IPS-20b (cell line): ENCODE measurements at regions not wholly inside any gene's neighbourhood (a gene's known extent, or its start where the extent isn't known, plus 50 kb on each side); places are given as distances from the start of the nearest gene placed in this dataset.
A peak's percentile ranks its signal among the peaks of the same experiment; 100 is the strongest.

Source experiments
- H3K27ac ChIP-seq: one replicate; pipeline ENCODE4 v1.5.1; 2013; ENCODE audit warnings: low read length
- H3K27me3 ChIP-seq: 2 replicates; pipeline ENCODE4 v1.6.1; 2013; ENCODE audit warnings: mild to moderate bottlenecking, low read length, inconsistent platforms; ENCODE audit not compliant: insufficient read depth
- H3K36me3 ChIP-seq: 2 replicates; pipeline ENCODE4 v1.6.1; 2013; ENCODE audit warnings: low read depth, mild to moderate bottlenecking, inconsistent platforms, low read length, moderate library complexity; ENCODE audit not compliant: insufficient read depth
- H3K4me1 ChIP-seq: 2 replicates; pipeline ENCODE4 v1.6.1; 2013; ENCODE audit warnings: mild to moderate bottlenecking, control low read depth, inconsistent platforms, low read length, moderate library complexity; ENCODE audit not compliant: insufficient read depth
- H3K4me3 ChIP-seq: 2 replicates; pipeline ENCODE4 v1.5.1; 2013; ENCODE audit warnings: mild to moderate bottlenecking, low read length, inconsistent platforms
- H3K9ac ChIP-seq: 2 replicates; pipeline ENCODE4 v1.6.1; 2013; ENCODE audit warnings: low read depth, mild to moderate bottlenecking, inconsistent platforms, low read length, moderate library complexity
- H3K9me3 ChIP-seq: 2 replicates; pipeline ENCODE4 v1.6.1; 2013; ENCODE audit warnings: mild to moderate bottlenecking, low read depth, low read length, inconsistent platforms; ENCODE audit not compliant: insufficient read depth

GRCh38 chr9:95755421-95755730 lies 120.1 kb upstream of the ERCC6L2 start:
- no peaks in the 10 kb centered on the region for H3K9me3 ChIP-seq
- no peak overlapping the region for H3K27ac ChIP-seq
- no peaks in the 10 kb centered on the region for H3K36me3 ChIP-seq
- H3K4me3 ChIP-seq, result peak overlapping the region; percentile 50; the same call in 1 of the 2 replicates
- peaks cover 39% of the 10 kb centered on the region for H3K4me1 ChIP-seq
- peaks cover 46% of the 10 kb centered on the region for H3K27me3 ChIP-seq
- no peak overlapping the region for H3K9ac ChIP-seq

- no peak overlapping the region for H3K27ac ChIP-seq
- H3K27me3 ChIP-seq, result peaks cover 46% of the 10 kb centered on the region
- H3K9me3 ChIP-seq, result no peaks in the 10 kb centered on the region
- peak overlapping the region; percentile 50; the same call in 1 of the 2 replicates for H3K4me3 ChIP-seq
- no peaks in the 10 kb centered on the region for H3K36me3 ChIP-seq
- peak overlapping the region; percentile 41; the same call in 1 of the 2 replicates for H3K9ac ChIP-seq
- peaks cover 39% of the 10 kb centered on the region for H3K4me1 ChIP-seq
These were observed 120.7 kb upstream of the ERCC6L2 start for GRCh38 chr9:95754533-95755420.

- H3K9ac ChIP-seq, result no peak overlapping the region
- peaks cover 46% of the 10 kb centered on the region for H3K27me3 ChIP-seq
- no peak overlapping the region for H3K27ac ChIP-seq
- no peaks in the 10 kb centered on the region for H3K9me3 ChIP-seq
- H3K4me3 ChIP-seq, result peak overlapping the region; percentile 18; the same call in 1 of the 2 replicates
- H3K36me3 ChIP-seq, result no peaks in the 10 kb centered on the region
- peaks cover 39% of the 10 kb centered on the region for H3K4me1 ChIP-seq
These were observed 121.6 kb upstream of the ERCC6L2 start for GRCh38 chr9:95753762-95754465.

GRCh38 chr9:95752129-95752731 lies 123.3 kb upstream of the ERCC6L2 start:
- no peaks in the 10 kb centered on the region for H3K9me3 ChIP-seq
- H3K4me1 ChIP-seq, result peaks cover 36% of the 10 kb centered on the region
- H3K27me3 ChIP-seq, result peaks cover 46% of the 10 kb centered on the region
- peak overlapping the region; percentile 62 for H3K4me3 ChIP-seq
- H3K36me3 ChIP-seq, result no peaks in the 10 kb centered on the region
- peak overlapping the region; percentile 31; the same call in 1 of the 2 replicates for H3K9ac ChIP-seq
- H3K27ac ChIP-seq, result no peak overlapping the region

- no peak overlapping the region for H3K27ac ChIP-seq
- H3K4me1 ChIP-seq, result peaks cover 28% of the 10 kb centered on the region
- H3K9ac ChIP-seq, result no peak overlapping the region
- H3K36me3 ChIP-seq, result no peaks in the 10 kb centered on the region
- H3K4me3 ChIP-seq, result no peak overlapping the region
- peaks cover 46% of the 10 kb centered on the region for H3K27me3 ChIP-seq
- H3K9me3 ChIP-seq, result no peaks in the 10 kb centered on the region
These were observed 124.0 kb upstream of the ERCC6L2 start for GRCh38 chr9:95751520-95751790.

- Histone ChIP-seq H3K9me3 (no peaks in the 10 kb centered on the region), H3K4me1 (peaks cover 26% of the 10 kb centered on the region), H3K9ac (no peak overlapping the region), H3K27me3 (peaks cover 44% of the 10 kb centered on the region), H3K27ac (no peak overlapping the region), H3K4me3 (no peak overlapping the region), H3K36me3 (no peaks in the 10 kb centered on the region)
These were observed 124.6 kb upstream of the ERCC6L2 start for GRCh38 chr9:95750725-95751519.

- no peak overlapping the region for H3K27ac ChIP-seq
- H3K9me3 ChIP-seq, result no peaks in the 10 kb centered on the region
- H3K36me3 ChIP-seq, result no peaks in the 10 kb centered on the region
- no peak overlapping the region for H3K9ac ChIP-seq
- H3K4me3 ChIP-seq, result no peak overlapping the region
- H3K4me1 ChIP-seq, result peaks cover 16% of the 10 kb centered on the region
- H3K27me3 ChIP-seq, result peaks cover 33% of the 10 kb centered on the region
These were observed 126.0 kb upstream of the ERCC6L2 start for GRCh38 chr9:95749493-95749892.

GRCh38 chr9:95746408-95747180 lies 128.9 kb upstream of the ERCC6L2 start:
- Histone ChIP-seq H3K36me3 (no peaks in the 10 kb centered on the region), H3K4me3 (no peak overlapping the region), H3K9ac (no peak overlapping the region), H3K4me1 (no peaks in the 10 kb centered on the region), H3K27ac (no peak overlapping the region), H3K27me3 (peaks cover 6% of the 10 kb centered on the region; the same call in 1 of the 2 replicates), H3K9me3 (no peaks in the 10 kb centered on the region)

GRCh38 chr9:95742821-95743220 lies 132.7 kb upstream of the ERCC6L2 start:
- H3K36me3 ChIP-seq, result no peaks in the 10 kb centered on the region

GRCh38 chr9:95741631-95742030 lies 133.9 kb upstream of the ERCC6L2 start:
- Histone ChIP-seq H3K4me1 (no peaks in the 10 kb centered on the region), H3K9ac (no peak overlapping the region), H3K36me3 (no peaks in the 10 kb centered on the region), H3K9me3 (no peaks in the 10 kb centered on the region), H3K4me3 (no peak overlapping the region), H3K27me3 (no peaks in the 10 kb centered on the region), H3K27ac (no peak overlapping the region)

More at GRCh38 chr9:95742821-95743220, 132.7 kb upstream of the ERCC6L2 start:
- no peak overlapping the region for H3K27ac ChIP-seq
- no peak overlapping the region for H3K9ac ChIP-seq
- no peaks in the 10 kb centered on the region for H3K9me3 ChIP-seq
- H3K4me1 ChIP-seq, result no peaks in the 10 kb centered on the region
- H3K27me3 ChIP-seq, result no peaks in the 10 kb centered on the region
- H3K4me3 ChIP-seq, result no peak overlapping the region
